CMK (cell line): ENCODE measurements at regions not wholly inside any gene's neighbourhood (a gene's known extent, or its start where the extent isn't known, plus 50 kb on each side); places are given as distances from the start of the nearest gene placed in this dataset.
"Not testable (repeated sequence)": the region's sequence is repeated elsewhere in the genome, so short reads cannot be mapped to it uniquely, and the experiment has no call there.

ENCODE experiments used
- DNase-seq: peaks from one replicate; pipeline ENCODE4 v3.0.0-alpha.2; 2010; ENCODE audit warnings: low read depth

DNA sequence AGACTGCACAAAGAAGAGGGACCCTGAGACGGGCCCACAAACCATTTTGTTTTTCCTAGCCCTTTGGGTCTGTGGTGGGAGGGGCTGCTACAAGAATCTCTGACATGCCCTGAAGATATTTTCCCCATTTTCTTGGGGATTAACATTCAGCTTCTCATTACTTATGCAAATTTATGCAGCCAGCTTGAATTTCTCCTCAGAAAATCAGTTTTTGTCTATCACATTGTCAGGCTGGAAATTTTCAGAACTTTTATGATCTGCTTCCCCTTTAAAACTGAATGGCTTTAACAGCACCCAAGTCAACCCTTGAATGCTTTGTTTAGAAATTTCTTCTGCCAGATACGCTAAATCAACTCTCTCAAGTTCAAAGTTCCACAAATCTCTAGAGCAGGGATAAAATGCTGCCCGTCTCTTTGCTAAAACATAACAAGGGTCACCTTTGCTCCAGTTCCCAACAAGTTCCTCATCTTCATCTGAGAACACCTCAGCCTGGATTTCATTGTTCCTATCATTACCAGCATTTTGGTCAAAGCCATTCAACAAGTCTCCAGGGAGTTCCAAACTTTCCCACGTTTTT is 560.0 kb upstream of the KCND2 start:
- DNase-seq, result no peak

GRCh38 chr7:119713606-119714005 is 559.4 kb upstream of the KCND2 start:
- no peak for DNase-seq

DNA sequence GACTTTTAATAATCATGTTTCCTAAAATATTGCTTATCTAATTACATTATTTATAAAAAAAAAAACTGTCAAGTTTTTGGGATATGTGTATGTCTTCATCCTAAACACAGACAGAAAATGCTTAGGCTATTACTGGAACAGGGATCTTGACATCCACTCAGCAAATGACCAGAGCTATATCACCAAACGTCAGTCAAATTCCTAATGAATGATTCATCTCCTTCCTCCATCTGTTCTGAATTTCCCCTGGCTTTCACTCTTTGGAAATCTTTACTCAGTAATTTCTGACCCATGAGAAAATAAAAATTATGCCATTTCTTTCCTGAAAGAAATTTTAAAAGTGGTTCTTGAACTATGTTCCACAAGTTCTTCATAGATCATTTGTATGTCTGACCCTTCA is 552.4 kb upstream of the KCND2 start:
- DNase-seq, result no peak

GRCh38 chr7:119724041-119724792 is 548.8 kb upstream of the KCND2 start:
- DNase-seq, result no peak

GRCh38 chr7:119733127-119733879 is 539.7 kb upstream of the KCND2 start:
- no peak for DNase-seq

DNA sequence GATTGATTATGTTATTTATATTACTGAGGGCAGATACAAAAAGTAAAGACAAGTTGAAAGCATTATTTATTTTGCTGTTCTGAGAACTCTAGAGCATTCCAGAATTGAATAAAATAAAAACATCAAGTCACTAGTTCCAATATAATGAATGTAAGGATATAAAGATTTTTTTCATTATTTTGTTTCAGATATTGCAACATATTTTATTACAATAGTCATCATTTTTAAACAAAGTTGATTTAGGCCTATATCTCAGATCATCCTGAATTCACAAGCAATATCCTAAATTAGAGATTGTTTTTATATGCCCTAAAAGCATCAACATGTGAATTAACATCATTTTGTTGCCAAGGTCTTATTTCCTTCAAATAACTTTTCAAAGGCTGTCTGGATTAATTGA is 535.6 kb upstream of the KCND2 start:
- no peak for DNase-seq

GRCh38 chr7:119745280-119745679 is 527.7 kb upstream of the KCND2 start:
- DNase-seq, result not testable (repeated sequence)

- no peak for DNase-seq
Measured at GRCh38 chr7:119748251-119748860, 524.6 kb upstream of the KCND2 start.

DNA sequence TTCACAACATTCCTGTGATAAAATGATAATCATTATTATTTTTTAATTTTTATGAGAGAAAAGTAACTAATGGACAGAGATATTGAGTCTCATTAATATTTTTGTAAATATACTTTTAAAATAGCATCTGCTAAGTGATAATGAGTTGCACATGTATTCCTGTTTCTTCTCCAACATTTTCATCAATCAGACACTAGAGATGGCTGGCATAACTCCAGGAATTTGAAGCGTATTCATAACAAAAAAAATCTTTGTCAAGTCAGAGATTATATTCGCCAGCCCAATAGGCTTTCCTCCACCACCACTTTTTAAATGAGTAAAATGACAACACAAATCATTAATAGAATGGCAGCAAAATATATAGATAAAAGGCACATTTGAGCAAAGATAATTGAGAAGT is 524.0 kb upstream of the KCND2 start:
- no peak for DNase-seq

GRCh38 chr7:119756687-119757086 is 516.3 kb upstream of the KCND2 start:
- no peak for DNase-seq

DNA sequence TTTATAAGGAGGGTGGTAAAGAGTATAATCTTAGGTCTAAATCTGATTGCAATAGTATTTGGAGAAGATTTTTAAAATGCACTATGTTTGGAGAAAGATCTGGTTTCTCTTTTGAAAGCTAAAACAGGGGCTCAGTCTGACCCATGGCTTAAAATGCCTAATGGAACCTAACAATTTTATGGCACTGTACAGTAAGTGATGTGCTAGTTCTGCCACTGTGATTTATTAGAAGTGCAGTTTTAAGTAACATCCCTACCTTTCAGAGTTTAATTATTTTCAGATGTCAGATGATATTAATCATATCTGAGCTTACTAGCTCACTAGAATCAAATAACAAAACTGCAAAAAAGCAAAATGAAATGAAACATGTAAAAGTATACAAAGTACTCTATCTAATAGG is 514.7 kb upstream of the KCND2 start:
- no peak for DNase-seq

DNA sequence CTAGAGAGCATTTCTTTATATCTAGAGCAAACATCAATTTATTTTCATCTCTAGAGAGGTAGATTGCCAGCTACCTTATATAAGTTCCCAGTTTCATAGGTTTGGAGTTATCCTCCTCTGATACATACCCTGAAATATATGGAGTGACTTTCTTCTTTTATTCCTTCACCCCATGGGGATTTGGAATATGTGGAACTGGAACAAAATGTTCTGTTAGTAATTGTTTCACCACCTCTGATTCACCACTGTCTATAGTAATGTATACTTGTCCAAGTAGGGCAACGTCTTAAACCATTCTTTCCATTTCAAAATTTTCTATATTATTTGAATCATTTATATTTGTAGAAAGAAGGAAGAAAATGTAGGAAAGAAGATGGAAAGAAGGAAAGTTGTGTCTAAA is 511.2 kb upstream of the KCND2 start:
- no peak for DNase-seq

GRCh38 chr7:119782286-119782685 is 490.7 kb upstream of the KCND2 start:
- no peak for DNase-seq

- DNase-seq, result no peak
Measured at GRCh38 chr7:119783799-119784198, 489.2 kb upstream of the KCND2 start.

DNA sequence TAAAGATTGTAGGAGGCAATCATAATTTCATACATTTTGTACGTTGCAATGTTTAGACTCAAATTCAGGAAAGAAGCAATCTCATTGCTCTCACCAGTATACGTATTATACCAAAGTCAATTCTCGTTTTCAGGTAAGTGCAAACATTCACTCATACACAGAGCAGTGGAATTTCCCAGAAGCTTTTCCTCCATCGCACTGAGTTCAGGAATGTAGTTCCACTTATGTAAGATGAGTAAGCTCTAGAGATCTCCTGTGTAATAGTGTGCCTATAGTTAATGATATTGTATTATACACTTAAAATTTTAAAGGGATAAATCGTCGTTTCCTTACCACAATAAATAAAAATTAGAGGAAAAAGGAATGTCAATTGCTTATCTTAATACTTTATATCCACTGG is 470.8 kb upstream of the KCND2 start:
- no peak for DNase-seq

GRCh38 chr7:119825091-119825655 is 447.8 kb upstream of the KCND2 start:
- no peak for DNase-seq

GRCh38 chr7:119826547-119826946 is 446.4 kb upstream of the KCND2 start:
- DNase-seq, result no peak

DNA sequence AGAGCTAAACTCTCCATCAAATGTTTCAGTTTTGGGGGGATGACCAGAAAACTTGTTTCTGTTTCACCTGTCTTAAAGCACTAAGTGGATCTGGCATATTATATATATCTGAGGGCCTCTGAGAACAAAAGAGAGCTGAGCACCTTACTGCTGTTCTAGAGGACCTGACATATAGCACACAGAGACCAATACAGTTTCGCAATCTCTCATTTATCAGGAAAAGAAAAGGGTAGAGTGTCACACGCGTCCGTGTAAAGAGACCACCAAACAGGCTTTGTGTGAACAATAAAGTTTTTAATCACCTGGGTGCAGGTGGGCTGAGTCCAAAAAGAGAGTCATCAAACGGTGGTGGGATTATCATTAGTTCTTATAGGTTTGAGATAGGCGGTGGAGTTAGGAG is 434.5 kb upstream of the KCND2 start:
- no peak for DNase-seq

- DNase-seq, result no peak
Measured at GRCh38 chr7:119842337-119842736, 430.6 kb upstream of the KCND2 start.

DNA sequence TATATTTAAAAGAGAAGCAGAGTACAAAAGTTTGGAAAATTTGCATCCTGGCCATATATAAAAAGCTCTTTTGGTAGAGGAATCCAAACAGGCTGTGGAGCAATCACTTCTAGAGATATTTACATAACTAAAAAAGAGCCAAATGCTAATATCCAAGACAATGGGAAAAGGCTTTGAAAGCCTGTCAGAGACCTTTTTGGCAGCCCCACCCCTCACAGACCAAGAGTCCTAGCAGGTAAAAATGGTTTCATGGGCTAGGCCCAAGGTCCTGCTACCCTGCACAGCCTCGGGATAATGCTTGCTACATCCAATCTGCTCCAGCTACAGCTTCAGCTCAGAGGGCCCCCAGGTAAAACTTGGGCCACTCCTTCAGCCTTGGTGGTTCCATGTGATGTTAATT is 430.2 kb upstream of the KCND2 start:
- DNase-seq, result no peak

GRCh38 chr7:119861385-119861784 is 411.6 kb upstream of the KCND2 start:
- DNase-seq, result no peak

DNA sequence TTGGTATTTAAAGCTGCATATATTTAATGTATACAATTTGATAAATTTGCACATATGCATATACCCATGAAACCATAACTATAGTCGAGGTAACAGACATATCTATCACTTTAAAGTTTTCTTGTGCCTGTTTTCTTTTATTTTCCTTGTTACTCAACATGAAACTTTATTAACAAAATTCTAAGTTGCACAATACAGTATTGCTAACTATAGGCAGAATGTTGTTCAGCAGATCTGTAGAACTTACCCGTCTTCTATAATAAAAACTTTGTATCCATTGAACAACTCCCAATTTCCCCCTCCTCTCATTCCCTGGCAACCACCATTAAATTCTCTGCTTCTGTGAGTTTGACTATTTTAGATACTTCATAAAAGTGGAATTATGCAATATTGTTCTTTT is 404.6 kb upstream of the KCND2 start:
- no peak for DNase-seq

DNA sequence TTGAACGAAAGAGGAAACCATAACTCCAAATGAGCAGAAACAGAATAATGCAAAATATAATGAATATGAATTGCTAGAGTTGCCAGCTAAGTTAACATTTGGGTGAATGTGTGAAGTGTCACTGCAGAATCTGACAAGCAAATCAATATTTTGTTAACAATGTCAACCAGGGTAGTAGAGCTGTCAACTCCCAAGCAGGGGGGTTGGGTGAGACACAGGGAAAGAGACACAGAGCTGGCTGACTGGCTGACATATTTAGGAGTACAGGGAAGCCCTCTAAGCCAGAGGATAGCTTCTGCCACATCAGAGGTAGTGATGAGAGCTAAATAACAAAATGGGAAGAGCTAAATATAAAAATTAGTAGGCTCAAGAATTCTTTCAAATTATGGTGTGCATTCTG is 393.1 kb upstream of the KCND2 start:
- DNase-seq, result no peak
